HEK293T (cell line): ENCODE measurements at regions not wholly inside any gene's neighbourhood (a gene's known extent, or its start where the extent isn't known, plus 50 kb on each side); places are given as distances from the start of the nearest gene placed in this dataset.

Experiments
- CTCF ChIA-PET: fragments of 350-600 bp; formaldehyde crosslinking; extraction: SDS; loops from one replicate; lab custom pipeline; 2021; ENCODE audit warnings: antibody characterized with exemption, inconsistent platforms; lab: Yijun Ruan, JAX
- POLR2A ChIA-PET: fragments of 350-600 bp; formaldehyde crosslinking; extraction: SDS; loops from one replicate; lab custom pipeline; 2020; ENCODE audit warnings: antibody characterized with exemption, inconsistent platforms; lab: Yijun Ruan, JAX
- DNase-seq: peaks from one replicate; pipeline ENCODE4 v3.0.0; 2012; ENCODE audit warnings: mixed read lengths; ENCODE audit errors: extremely low spot score
- ARNT ChIP-seq: fragments of 450-650 bp; IDR thresholded peaks from 2 replicates; pipeline ENCODE4 v1.6.1; 2017; ENCODE audit warnings: mild to moderate bottlenecking
- BHLHE40 ChIP-seq: fragments of 450-650 bp; IDR thresholded peaks from 2 replicates; pipeline ENCODE4 v1.6.1; 2016; ENCODE audit warnings: mild to moderate bottlenecking, moderate library complexity, borderline replicate concordance
- CTBP1 ChIP-seq: fragments of 450-650 bp; IDR thresholded peaks from 2 replicates; pipeline ENCODE4 v1.6.1; 2016; ENCODE audit warnings: borderline replicate concordance
- ELF4 ChIP-seq: fragments of 450-650 bp; IDR thresholded peaks from 2 replicates; pipeline ENCODE4 v1.6.1; 2017; ENCODE audit warnings: antibody characterized with exemption
- FOXA1 ChIP-seq: fragments of 450-650 bp; IDR thresholded peaks from 2 replicates; pipeline ENCODE4 v1.6.1; 2016; ENCODE audit warnings: mild to moderate bottlenecking
- FOXK2 ChIP-seq: fragments of 450-650 bp; IDR thresholded peaks from 2 replicates; pipeline ENCODE4 v1.6.1; 2016; ENCODE audit warnings: mild to moderate bottlenecking
- FOXM1 ChIP-seq: fragments of 450-650 bp; IDR thresholded peaks from 2 replicates; pipeline ENCODE4 v1.6.1; 2017; ENCODE audit warnings: mild to moderate bottlenecking, borderline replicate concordance
- HDGF ChIP-seq: fragments of 450-650 bp; IDR thresholded peaks from 2 replicates; pipeline ENCODE4 v1.6.1; 2017; ENCODE audit warnings: antibody characterized with exemption, borderline replicate concordance
- L3MBTL2 ChIP-seq: fragments of 450-650 bp; conservative IDR thresholded peaks from 2 replicates; pipeline ENCODE4 v1.6.1; 2016; ENCODE audit warnings: mild to moderate bottlenecking
- LEF1 ChIP-seq: fragments of 450-650 bp; IDR thresholded peaks from 2 replicates; pipeline ENCODE4 v1.6.1; 2017; ENCODE audit warnings: mild to moderate bottlenecking, borderline replicate concordance
- NFRKB ChIP-seq: fragments of 450-650 bp; IDR thresholded peaks from 2 replicates; pipeline ENCODE4 v1.6.1; 2016; ENCODE audit warnings: mild to moderate bottlenecking, moderate library complexity
- PKNOX1 ChIP-seq: fragments of 450-650 bp; IDR thresholded peaks from 2 replicates; pipeline ENCODE4 v1.6.1; 2016
- SP1 ChIP-seq: fragments of 450-650 bp; IDR thresholded peaks from 2 replicates; pipeline ENCODE4 v1.6.1; 2017
- SUZ12 ChIP-seq: fragments of 450-650 bp; IDR thresholded peaks from 2 replicates; pipeline ENCODE4 v1.6.1; 2016; ENCODE audit warnings: mild to moderate bottlenecking
- TARDBP ChIP-seq: fragments of 450-650 bp; IDR thresholded peaks from 2 replicates; pipeline ENCODE4 v1.6.1; 2016
- ZNF384 ChIP-seq: fragments of 450-650 bp; IDR thresholded peaks from 2 replicates; pipeline ENCODE4 v1.6.1; 2016

GRCh38 chr4:136369073-136369472, 1163.2 kb downstream of the PCDH18 start:
- ChIA-PET CTCF (no interaction called here), POLR2A (no interaction called here)
- no peak for DNase-seq
- TF ChIP-seq FOXM1 (no peak), HDGF (no peak), SP1 (no peak), FOXK2 (no peak), TARDBP (no peak)

GRCh38 chr4:136357556-136357955, 1174.7 kb downstream of the PCDH18 start:
- ChIA-PET POLR2A (no interaction called here), CTCF (no interaction called here)
- DNase-seq: no peak
- TF ChIP-seq NFRKB: no peak
- no peak for TF ChIP-seq FOXM1
- no peak for TF ChIP-seq TARDBP
- TF ChIP-seq ZNF384: no peak
- TF ChIP-seq BHLHE40: no peak

- no peak for TF ChIP-seq SUZ12
- no peak for TF ChIP-seq PKNOX1
- no peak for TF ChIP-seq ARNT
- no peak for TF ChIP-seq LEF1
- POLR2A ChIA-PET: no interaction called here
- CTCF ChIA-PET: no interaction called here
- no peak for DNase-seq
Observed at GRCh38 chr4:136355970-136356369, 1176.3 kb downstream of the PCDH18 start.

- CTCF ChIA-PET: interaction anchor here (0.7 kb wide), 1 partner anchor 8 kb away, joined by 3 read pairs; no protein-coding TSS in a partner anchor
- POLR2A ChIA-PET: no interaction called here
- DNase-seq: no peak
- no peak for TF ChIP-seq ZNF384
- no peak for TF ChIP-seq LEF1
- TF ChIP-seq HDGF: no peak
- no peak for TF ChIP-seq SUZ12
- TF ChIP-seq FOXK2: no peak
- TF ChIP-seq FOXA1: no peak
- no peak for TF ChIP-seq ARNT
- no peak for TF ChIP-seq BHLHE40
- TF ChIP-seq L3MBTL2: no peak
- no peak for TF ChIP-seq NFRKB
- no peak for TF ChIP-seq SP1
Observed at GRCh38 chr4:136343340-136343739, 1189.0 kb downstream of the PCDH18 start.

- TF ChIP-seq FOXM1 (no peak), ELF4 (no peak), PKNOX1 (no peak), FOXA1 (no peak), SUZ12 (no peak), FOXK2 (no peak), SP1 (no peak), TARDBP (no peak), NFRKB (no peak), CTBP1 (no peak), ARNT (no peak), LEF1 (no peak), ZNF384 (no peak), L3MBTL2 (no peak), HDGF (no peak), BHLHE40 (no peak)
- ChIA-PET CTCF (no interaction called here), POLR2A (no interaction called here)
- DNase-seq: no peak
Observed at GRCh38 chr4:136342666-136343065, 1189.6 kb downstream of the PCDH18 start.

GRCh38 chr4:136337216-136337615, 1195.1 kb downstream of the PCDH18 start:
- ChIA-PET POLR2A (no interaction called here), CTCF (no interaction called here)
- DNase-seq: no peak
- TF ChIP-seq LEF1: no peak
- TF ChIP-seq HDGF: no peak

GRCh38 chr4:136336479-136336878, 1195.8 kb downstream of the PCDH18 start:
- TF ChIP-seq SP1 (no peak), HDGF (no peak), ELF4 (no peak), ZNF384 (no peak), BHLHE40 (no peak), FOXK2 (no peak), PKNOX1 (no peak), FOXA1 (no peak), FOXM1 (no peak), NFRKB (no peak), SUZ12 (no peak), L3MBTL2 (no peak), LEF1 (no peak)
- no peak for DNase-seq
- ChIA-PET POLR2A (no interaction called here), CTCF (no interaction called here)
